ENCODE measurements at regions not wholly inside any gene's neighbourhood (a gene's known extent, or its start where the extent isn't known, plus 50 kb on each side); places are given as distances from the start of the nearest gene placed in this dataset.
"Not testable (repeated sequence)": the region's sequence is repeated elsewhere in the genome, so short reads cannot be mapped to it uniquely, and the experiment has no call there.

GRCh38 chr6:164990901-164991300 lies 318.5 kb downstream of the C6orf118 start:
- Histone ChIP-seq H3K27ac (no peak overlapping the region), H3K27me3 (replicated peaks) (no peaks in the 10 kb centered on the region), H3K36me3 (replicated peaks) (no peaks in the 10 kb centered on the region), H3K4me3 (ENCODE audit: low read depth, low read length) (no peak overlapping the region)
- DNase-seq, result no peak
- in situ Hi-C loops (cut with HindIII; ENCODE audit: low pct_ligation_motif_present, low sequenced_read_pairs), result no loop called here
- no peak for TF ChIP-seq CTCF (IDR thresholded peaks at IDR 0.05; ENCODE audit: low read depth, low read length, missing control alignments)

- in situ Hi-C loops (cut with HindIII; ENCODE audit: low pct_ligation_motif_present, low sequenced_read_pairs), result no loop called here
- no peaks in the 10 kb centered on the region for H3K27me3 ChIP-seq (replicated peaks)
- no peak overlapping the region for H3K4me3 ChIP-seq (ENCODE audit: low read depth, low read length)
- DNase-seq, result no peak
- no peak overlapping the region for H3K27ac ChIP-seq
- no peaks in the 10 kb centered on the region for H3K36me3 ChIP-seq (replicated peaks)
- no peak for TF ChIP-seq CTCF (IDR thresholded peaks at IDR 0.05; ENCODE audit: low read depth, low read length, missing control alignments)
Observed at GRCh38 chr6:164982389-164982788, 327.0 kb downstream of the C6orf118 start.

- TF ChIP-seq CTCF (IDR thresholded peaks at IDR 0.05; ENCODE audit: low read depth, low read length, missing control alignments), result no peak
- no peaks in the 10 kb centered on the region for H3K27me3 ChIP-seq (replicated peaks)
- DNase-seq, result no peak
- in situ Hi-C loops (cut with HindIII; ENCODE audit: low pct_ligation_motif_present, low sequenced_read_pairs), result no loop called here
- H3K4me3 ChIP-seq (ENCODE audit: low read depth, low read length), result no peak overlapping the region
- H3K36me3 ChIP-seq (replicated peaks), result no peaks in the 10 kb centered on the region
- no peak overlapping the region for H3K27ac ChIP-seq
Observed at GRCh38 chr6:164967102-164967501, 342.3 kb downstream of the C6orf118 start.

GRCh38 chr6:164962805-164963204 lies 346.6 kb downstream of the C6orf118 start:
- Histone ChIP-seq H3K27ac (no peak overlapping the region), H3K36me3 (replicated peaks) (no peaks in the 10 kb centered on the region), H3K27me3 (replicated peaks) (no peaks in the 10 kb centered on the region), H3K4me3 (ENCODE audit: low read depth, low read length) (no peak overlapping the region)
- DNase-seq, result no peak
- in situ Hi-C loops (cut with HindIII; ENCODE audit: low pct_ligation_motif_present, low sequenced_read_pairs), result no loop called here
- TF ChIP-seq CTCF (IDR thresholded peaks at IDR 0.05; ENCODE audit: low read depth, low read length, missing control alignments), result no peak

GRCh38 chr6:164947164-164947563 lies 362.2 kb downstream of the C6orf118 start:
- H3K27me3 ChIP-seq (replicated peaks), result no peaks in the 10 kb centered on the region
- in situ Hi-C loops (cut with HindIII; ENCODE audit: low pct_ligation_motif_present, low sequenced_read_pairs), result no loop called here
- no peak overlapping the region for H3K27ac ChIP-seq
- no peak for DNase-seq
- no peaks in the 10 kb centered on the region for H3K36me3 ChIP-seq (replicated peaks)
- H3K4me3 ChIP-seq (ENCODE audit: low read depth, low read length), result no peak overlapping the region
- no peak for TF ChIP-seq CTCF (IDR thresholded peaks at IDR 0.05; ENCODE audit: low read depth, low read length, missing control alignments)

- no peak for DNase-seq
- H3K4me3 ChIP-seq (ENCODE audit: low read depth, low read length), result no peak overlapping the region
- H3K27me3 ChIP-seq (replicated peaks), result no peaks in the 10 kb centered on the region
- H3K27ac ChIP-seq, result no peak overlapping the region
- no peaks in the 10 kb centered on the region for H3K36me3 ChIP-seq (replicated peaks)
- in situ Hi-C loops (cut with HindIII; ENCODE audit: low pct_ligation_motif_present, low sequenced_read_pairs), result no loop called here
- TF ChIP-seq CTCF (IDR thresholded peaks at IDR 0.05; ENCODE audit: low read depth, low read length, missing control alignments), result no peak
Observed at GRCh38 chr6:164942271-164942670, 367.1 kb downstream of the C6orf118 start.

GRCh38 chr6:164933238-164933794 lies 376.1 kb downstream of the C6orf118 start:
- DNase-seq; in situ Hi-C loops (cut with HindIII; ENCODE audit: low pct_ligation_motif_present, low sequenced_read_pairs): not testable (repeated sequence)

More at GRCh38 chr6:164933238-164933794, 376.1 kb downstream of the C6orf118 start:
- H3K27ac ChIP-seq; H3K36me3 ChIP-seq (replicated peaks); H3K4me3 ChIP-seq (ENCODE audit: low read depth, low read length); H3K27me3 ChIP-seq (replicated peaks): not testable (repeated sequence)

Measured in brain microvascular endothelial cell (primary cell).